Endothelial cell (in vitro differentiated cells): ENCODE measurements at regions not wholly inside any gene's neighbourhood (a gene's known extent, or its start where the extent isn't known, plus 50 kb on each side); places are given as distances from the start of the nearest gene placed in this dataset.

ENCODE experiments used
- DNase-seq: peaks from one replicate; pipeline ENCODE4 v3.0.0; 2021; ENCODE audit warnings: low spot score
- H3K27ac Mint-ChIP-seq: one replicate; pipeline ENCODE4 v1.8.0; 2021; ENCODE audit warnings: mixed read lengths, inconsistent platforms; ENCODE audit not compliant: unreplicated experiment
- H3K27me3 Mint-ChIP-seq: one replicate; pipeline ENCODE4 v1.8.0; 2021; ENCODE audit warnings: mild to moderate bottlenecking, moderate library complexity, mixed read lengths, inconsistent platforms; ENCODE audit not compliant: unreplicated experiment
- H3K36me3 Mint-ChIP-seq: one replicate; pipeline ENCODE4 v1.8.0; 2021; ENCODE audit warnings: mild to moderate bottlenecking, low read depth, mixed read lengths, inconsistent platforms; ENCODE audit not compliant: unreplicated experiment
- H3K4me1 Mint-ChIP-seq: one replicate; pipeline ENCODE4 v1.8.0; 2021; ENCODE audit warnings: mild to moderate bottlenecking, mixed read lengths, inconsistent platforms; ENCODE audit not compliant: unreplicated experiment
- H3K4me3 Mint-ChIP-seq: one replicate; pipeline ENCODE4 v1.8.0; 2021; ENCODE audit warnings: mild to moderate bottlenecking, mixed read lengths, inconsistent platforms; ENCODE audit not compliant: unreplicated experiment
- H3K9me3 Mint-ChIP-seq: one replicate; pipeline ENCODE4 v1.8.0; 2021; ENCODE audit warnings: mixed read lengths, inconsistent platforms; ENCODE audit not compliant: unreplicated experiment
- TF ChIP-seq, protein P1 (sequence below): fragments of 200-600 bp; sonication (generic); IDR thresholded peaks from one replicate; pipeline ENCODE4 v1.5.0; 2021; ENCODE audit warnings: antibody characterized with exemption; ENCODE audit not compliant: unreplicated experiment

GRCh38 chr3:27535809-27536392 lies 51.7 kb upstream of the SLC4A7 start:
- no peaks in the 10 kb centered on the region for H3K9me3 Mint-ChIP-seq
- H3K27ac Mint-ChIP-seq: no peak overlapping the region
- no peak for DNase-seq
- peaks cover 17% of the 10 kb centered on the region for H3K4me1 Mint-ChIP-seq
- no peak overlapping the region for H3K4me3 Mint-ChIP-seq
- H3K36me3 Mint-ChIP-seq: no peaks in the 10 kb centered on the region
- H3K27me3 Mint-ChIP-seq: peaks cover 3% of the 10 kb centered on the region
- TF ChIP-seq, protein P1, sequence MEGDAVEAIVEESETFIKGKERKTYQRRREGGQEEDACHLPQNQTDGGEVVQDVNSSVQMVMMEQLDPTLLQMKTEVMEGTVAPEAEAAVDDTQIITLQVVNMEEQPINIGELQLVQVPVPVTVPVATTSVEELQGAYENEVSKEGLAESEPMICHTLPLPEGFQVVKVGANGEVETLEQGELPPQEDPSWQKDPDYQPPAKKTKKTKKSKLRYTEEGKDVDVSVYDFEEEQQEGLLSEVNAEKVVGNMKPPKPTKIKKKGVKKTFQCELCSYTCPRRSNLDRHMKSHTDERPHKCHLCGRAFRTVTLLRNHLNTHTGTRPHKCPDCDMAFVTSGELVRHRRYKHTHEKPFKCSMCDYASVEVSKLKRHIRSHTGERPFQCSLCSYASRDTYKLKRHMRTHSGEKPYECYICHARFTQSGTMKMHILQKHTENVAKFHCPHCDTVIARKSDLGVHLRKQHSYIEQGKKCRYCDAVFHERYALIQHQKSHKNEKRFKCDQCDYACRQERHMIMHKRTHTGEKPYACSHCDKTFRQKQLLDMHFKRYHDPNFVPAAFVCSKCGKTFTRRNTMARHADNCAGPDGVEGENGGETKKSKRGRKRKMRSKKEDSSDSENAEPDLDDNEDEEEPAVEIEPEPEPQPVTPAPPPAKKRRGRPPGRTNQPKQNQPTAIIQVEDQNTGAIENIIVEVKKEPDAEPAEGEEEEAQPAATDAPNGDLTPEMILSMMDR: no peak

DNA sequence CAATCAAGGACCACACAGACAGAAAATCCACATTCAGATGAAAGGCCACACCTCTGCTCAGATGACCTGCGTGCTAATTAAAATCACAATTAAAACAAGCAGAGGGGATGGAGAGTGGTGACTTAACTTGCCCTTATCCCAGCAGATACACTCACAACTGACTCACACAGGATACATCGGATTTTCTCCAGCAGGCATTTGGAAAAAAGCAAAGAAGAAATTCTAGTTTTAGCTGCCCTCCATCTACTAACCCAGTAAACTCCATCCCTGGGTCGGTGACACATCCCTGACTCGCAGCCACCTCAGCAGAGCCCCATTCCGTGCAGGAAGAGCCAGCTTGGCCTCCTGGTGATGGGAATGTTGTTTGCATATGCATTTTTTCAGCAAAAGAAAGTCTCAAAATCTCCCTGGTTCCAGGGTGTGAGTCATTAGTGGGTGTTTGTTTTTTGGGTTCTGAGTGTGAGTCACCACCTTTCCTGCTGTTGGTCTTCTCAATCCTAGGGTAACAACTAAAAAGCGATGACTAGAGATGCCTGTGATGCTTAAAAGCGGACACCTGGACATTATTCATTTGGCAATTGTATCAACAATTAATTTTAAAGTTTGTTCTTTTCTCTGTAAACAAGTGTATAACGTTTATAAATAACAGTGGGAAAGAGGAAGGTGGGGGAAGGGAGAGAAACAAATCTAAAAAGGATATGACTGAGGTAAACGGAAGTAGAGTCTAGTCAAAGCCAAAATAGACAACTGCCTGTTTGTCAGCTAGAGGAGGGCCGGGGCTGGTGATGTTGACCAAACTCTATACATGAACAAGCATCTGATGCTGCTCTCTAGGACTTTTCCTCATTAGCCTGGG lies 49.8 kb upstream of the SLC4A7 start:
- Mint-ChIP-seq H3K27me3 (peaks cover 3% of the 10 kb centered on the region), H3K4me1 (peaks cover 17% of the 10 kb centered on the region), H3K27ac (peak overlapping the region; percentile 94), H3K36me3 (no peaks in the 10 kb centered on the region), H3K4me3 (peak overlapping the region; percentile 71), H3K9me3 (no peaks in the 10 kb centered on the region)
- TF ChIP-seq, protein P1: peak; percentile 29
- peak; percentile 39 for DNase-seq
